ENCODE measurements at regions not wholly inside any gene's neighbourhood (a gene's known extent, or its start where the extent isn't known, plus 50 kb on each side); places are given as distances from the start of the nearest gene placed in this dataset.

- DNase-seq, result no peak
- Histone ChIP-seq H3K27ac (no peak overlapping the region; the same call in 1 of the 2 replicates), H3K27me3 (ENCODE audit: insufficient read depth, low read depth, severe bottlenecking) (no peaks in the 10 kb centered on the region), H3K36me3 (no peaks in the 10 kb centered on the region), H3K9me3 (ENCODE audit: severe bottlenecking) (no peaks in the 10 kb centered on the region), H3K4me3 (ENCODE audit: low read depth, low read length) (no peak overlapping the region)
- TF ChIP-seq CTCF (IDR thresholded peaks at IDR 0.05; ENCODE audit: low read depth, low read length), result no peak
Observed at GRCh38 chr1:110282395-110282794, 56.8 kb upstream of the RBM15 start.

- H3K9me3 ChIP-seq (ENCODE audit: severe bottlenecking), result no peaks in the 10 kb centered on the region
- H3K4me3 ChIP-seq (ENCODE audit: low read depth, low read length), result no peak overlapping the region
- no peak overlapping the region for H3K27ac ChIP-seq
- H3K27me3 ChIP-seq (ENCODE audit: insufficient read depth, low read depth, severe bottlenecking), result no peaks in the 10 kb centered on the region
- H3K36me3 ChIP-seq, result no peaks in the 10 kb centered on the region
- no peak for TF ChIP-seq CTCF (IDR thresholded peaks at IDR 0.05; ENCODE audit: low read depth, low read length)
- DNase-seq, result no peak
Observed at GRCh38 chr1:110283677-110284076, 55.5 kb upstream of the RBM15 start.

GRCh38 chr1:110285316-110285715, 53.9 kb upstream of the RBM15 start:
- TF ChIP-seq CTCF (IDR thresholded peaks at IDR 0.05; ENCODE audit: low read depth, low read length), result no peak

GRCh38 chr1:110286564-110286963, 52.6 kb upstream of the RBM15 start:
- no peak overlapping the region for H3K27ac ChIP-seq
- H3K9me3 ChIP-seq (ENCODE audit: severe bottlenecking), result no peaks in the 10 kb centered on the region
- no peaks in the 10 kb centered on the region for H3K36me3 ChIP-seq
- H3K4me3 ChIP-seq (ENCODE audit: low read depth, low read length), result no peak overlapping the region
- DNase-seq, result no peak
- no peaks in the 10 kb centered on the region for H3K27me3 ChIP-seq (ENCODE audit: insufficient read depth, low read depth, severe bottlenecking)
- no peak for TF ChIP-seq CTCF (IDR thresholded peaks at IDR 0.05; ENCODE audit: low read depth, low read length)

More at GRCh38 chr1:110285316-110285715, 53.9 kb upstream of the RBM15 start:
- DNase-seq, result no peak
- H3K36me3 ChIP-seq, result no peaks in the 10 kb centered on the region
- no peaks in the 10 kb centered on the region for H3K27me3 ChIP-seq (ENCODE audit: insufficient read depth, low read depth, severe bottlenecking)
- H3K4me3 ChIP-seq (ENCODE audit: low read depth, low read length), result no peak overlapping the region
- no peaks in the 10 kb centered on the region for H3K9me3 ChIP-seq (ENCODE audit: severe bottlenecking)
- H3K27ac ChIP-seq, result no peak overlapping the region

GRCh38 chr1:110288111-110288510, 51.1 kb upstream of the RBM15 start:
- TF ChIP-seq CTCF (IDR thresholded peaks at IDR 0.05; ENCODE audit: low read depth, low read length), result no peak
- H3K9me3 ChIP-seq (ENCODE audit: severe bottlenecking), result no peaks in the 10 kb centered on the region
- H3K4me3 ChIP-seq (ENCODE audit: low read depth, low read length), result no peak overlapping the region
- H3K27me3 ChIP-seq (ENCODE audit: insufficient read depth, low read depth, severe bottlenecking), result no peaks in the 10 kb centered on the region
- H3K27ac ChIP-seq, result no peak overlapping the region
- H3K36me3 ChIP-seq, result no peaks in the 10 kb centered on the region
- no peak for DNase-seq
